DMS153 treated with DMSO at 0.1 percent for 48 hours (cell line): ENCODE measurements at regions not wholly inside any gene's neighbourhood (a gene's known extent, or its start where the extent isn't known, plus 50 kb on each side); places are given as distances from the start of the nearest gene placed in this dataset.
"Not testable (repeated sequence)": the region's sequence is repeated elsewhere in the genome, so short reads cannot be mapped to it uniquely, and the experiment has no call there.

ENCODE experiments used
- DNase-seq: peaks from one replicate; lab custom pipeline; 2025; ENCODE audit not compliant: unreplicated experiment; lab: John Stamatoyannopoulos, UW

- no peak for DNase-seq
Measured at GRCh38 chr18:41899535-41899934, 55.5 kb upstream of the PIK3C3 start.

- no peak for DNase-seq
Measured at GRCh38 chr18:41893432-41893831, 61.6 kb upstream of the PIK3C3 start.

GRCh38 chr18:41887100-41887499 is 67.9 kb upstream of the PIK3C3 start:
- no peak for DNase-seq

DNA sequence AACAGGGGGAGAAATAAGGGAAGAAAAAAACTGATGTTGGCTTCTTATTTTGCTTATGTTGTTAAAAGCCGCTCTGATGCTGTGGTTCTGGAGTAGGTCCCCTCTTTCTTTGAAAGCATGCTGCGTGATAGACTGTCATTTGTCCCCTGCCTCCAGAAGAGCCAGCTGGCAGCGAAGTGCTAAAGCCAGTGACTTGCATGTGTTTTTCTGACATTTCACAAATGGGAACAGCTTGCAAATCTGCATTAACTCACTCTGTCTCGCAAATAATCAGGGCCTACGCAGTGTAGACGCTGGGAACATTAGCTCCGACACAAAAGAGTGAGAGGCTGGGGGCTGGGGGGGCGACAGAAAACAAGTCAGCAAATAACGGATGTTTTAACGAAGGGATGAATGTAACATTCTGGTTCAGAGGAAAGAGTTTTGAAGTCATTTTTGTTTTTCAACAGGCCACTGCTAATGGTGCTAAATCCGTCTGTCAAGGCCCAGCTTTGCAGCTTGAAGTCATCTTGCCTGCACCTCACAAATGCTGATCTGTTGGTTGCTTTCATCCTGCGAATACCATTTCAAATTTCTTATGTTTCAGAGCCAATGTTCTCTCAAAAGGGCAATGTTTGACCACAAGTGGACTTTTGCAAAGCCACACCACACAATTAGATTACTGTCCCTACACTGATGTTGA is 68.8 kb upstream of the PIK3C3 start:
- DNase-seq = no peak

DNA sequence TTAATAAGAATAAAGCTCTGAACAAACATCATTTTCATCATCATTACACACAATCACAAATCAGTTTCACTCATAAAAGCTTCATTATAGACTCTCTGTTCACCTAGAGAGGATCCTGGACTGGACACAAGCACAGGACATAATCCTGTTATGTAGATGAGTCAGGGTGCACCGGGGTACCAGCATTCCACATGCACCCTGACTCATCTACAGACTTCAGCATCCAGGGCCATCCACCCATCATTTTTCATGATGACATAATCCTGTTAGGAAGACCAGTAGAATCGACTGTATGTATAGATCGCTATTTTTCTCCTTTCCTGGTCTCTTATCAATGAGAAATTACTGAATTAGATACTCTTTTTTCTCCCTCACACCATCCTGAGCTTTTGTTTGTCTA is 73.7 kb upstream of the PIK3C3 start:
- DNase-seq = no peak

DNA sequence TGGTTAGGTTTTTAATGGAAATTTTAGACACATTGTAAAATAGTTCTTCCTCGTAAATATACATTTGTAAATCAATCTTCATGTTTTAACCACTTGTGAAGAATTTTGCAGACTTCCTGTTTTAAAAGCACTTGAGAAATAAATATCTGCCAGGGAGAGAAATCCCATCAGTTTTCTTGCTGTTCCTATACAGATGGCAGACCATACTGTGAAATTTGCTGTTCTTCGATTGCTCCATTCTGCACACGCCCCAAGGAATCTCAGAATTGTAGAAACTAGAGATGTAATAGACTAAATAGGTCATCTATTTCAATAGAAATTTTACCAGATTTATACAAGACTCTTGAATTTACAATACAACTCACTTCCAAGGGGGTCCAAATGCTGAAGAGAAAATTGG is 75.8 kb upstream of the PIK3C3 start:
- no peak for DNase-seq

GRCh38 chr18:41875094-41875780 is 79.8 kb upstream of the PIK3C3 start:
- DNase-seq = no peak

DNA sequence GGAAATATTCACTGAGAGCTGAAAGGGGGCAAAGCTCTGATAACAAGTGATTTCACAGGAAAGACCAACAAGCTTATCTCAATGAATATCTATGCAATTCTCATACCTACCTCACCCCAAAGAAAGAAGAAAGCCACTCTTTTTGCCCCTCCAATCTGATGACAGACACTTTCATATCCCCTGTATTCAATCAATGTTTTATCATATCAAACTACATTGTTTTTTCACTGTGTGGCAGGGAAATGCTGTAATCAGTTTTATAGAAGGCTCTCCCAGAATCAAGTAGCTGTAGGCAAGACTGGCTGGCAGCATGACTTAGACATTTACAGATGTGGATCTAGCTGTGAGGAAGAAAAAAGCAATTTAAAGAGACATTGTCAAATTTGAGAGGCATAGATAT is 81.3 kb upstream of the PIK3C3 start:
- no peak for DNase-seq

DNA sequence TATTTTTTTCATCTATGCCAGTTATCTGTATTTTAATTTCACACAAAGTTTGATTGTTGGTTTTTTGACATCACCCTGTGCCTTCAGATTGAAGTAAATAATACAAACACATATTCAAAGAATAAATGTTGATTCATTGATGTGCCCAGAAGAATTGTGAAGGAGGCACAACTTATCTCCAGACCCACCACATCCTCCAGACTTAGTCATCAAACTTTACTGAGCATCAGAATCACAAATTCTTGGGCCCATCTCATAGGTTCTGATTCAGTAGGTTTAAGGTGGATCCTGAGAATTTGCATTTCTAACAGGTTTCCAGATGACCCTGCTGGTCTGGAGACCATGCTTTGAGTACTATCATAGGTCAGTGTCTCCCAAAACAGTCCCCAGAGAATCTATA is 82.8 kb upstream of the PIK3C3 start:
- no peak for DNase-seq

GRCh38 chr18:41871229-41872000 is 83.6 kb upstream of the PIK3C3 start:
- DNase-seq = no peak

- DNase-seq = no peak
Measured at GRCh38 chr18:41870817-41871216, 84.2 kb upstream of the PIK3C3 start.

- DNase-seq = no peak
Measured at GRCh38 chr18:41870191-41870590, 84.8 kb upstream of the PIK3C3 start.

DNA sequence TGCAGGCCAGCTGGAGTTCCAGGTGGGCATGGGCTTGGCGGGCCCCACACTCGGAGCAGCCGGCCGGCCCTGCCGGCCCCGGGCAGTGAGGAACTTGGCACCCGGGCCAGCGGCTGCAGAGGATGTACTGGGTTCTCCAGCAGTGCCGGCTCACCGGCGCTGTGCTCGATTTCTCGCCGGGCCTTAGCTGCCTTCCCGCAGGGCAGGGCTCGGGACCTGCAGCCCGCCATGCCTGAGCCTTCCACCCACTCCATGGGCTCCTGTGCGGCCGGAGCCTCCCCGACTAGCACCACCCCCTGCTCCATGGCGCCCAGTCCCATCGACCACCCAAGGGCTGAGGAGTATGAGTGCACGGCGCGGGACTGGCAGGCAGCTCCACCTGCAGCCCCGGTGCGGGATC is 89.2 kb upstream of the PIK3C3 start:
- not testable (repeated sequence) for DNase-seq

GRCh38 chr18:41864216-41864615 is 90.8 kb upstream of the PIK3C3 start:
- no peak for DNase-seq

DNA sequence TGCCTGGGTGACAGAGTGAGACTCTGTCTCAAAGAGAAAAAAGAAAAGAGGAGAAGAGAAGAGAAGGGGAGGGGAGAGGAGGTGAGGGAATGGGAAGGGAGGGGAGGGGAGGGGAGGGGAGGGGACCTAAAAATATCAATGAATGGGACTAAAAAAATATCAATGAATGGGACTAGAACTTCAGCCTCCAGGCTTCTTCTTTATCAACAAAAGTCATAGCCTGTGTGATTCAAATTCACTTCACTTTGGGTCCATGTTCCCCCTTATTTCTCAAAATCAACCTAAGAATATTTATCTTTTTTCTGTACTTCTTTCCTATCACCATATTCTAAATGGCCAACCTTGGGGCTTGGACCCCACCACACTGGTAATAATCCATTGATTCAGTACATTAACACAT is 92.1 kb upstream of the PIK3C3 start:
- no peak for DNase-seq

- no peak for DNase-seq
Measured at GRCh38 chr18:41860987-41861386, 94.0 kb upstream of the PIK3C3 start.

DNA sequence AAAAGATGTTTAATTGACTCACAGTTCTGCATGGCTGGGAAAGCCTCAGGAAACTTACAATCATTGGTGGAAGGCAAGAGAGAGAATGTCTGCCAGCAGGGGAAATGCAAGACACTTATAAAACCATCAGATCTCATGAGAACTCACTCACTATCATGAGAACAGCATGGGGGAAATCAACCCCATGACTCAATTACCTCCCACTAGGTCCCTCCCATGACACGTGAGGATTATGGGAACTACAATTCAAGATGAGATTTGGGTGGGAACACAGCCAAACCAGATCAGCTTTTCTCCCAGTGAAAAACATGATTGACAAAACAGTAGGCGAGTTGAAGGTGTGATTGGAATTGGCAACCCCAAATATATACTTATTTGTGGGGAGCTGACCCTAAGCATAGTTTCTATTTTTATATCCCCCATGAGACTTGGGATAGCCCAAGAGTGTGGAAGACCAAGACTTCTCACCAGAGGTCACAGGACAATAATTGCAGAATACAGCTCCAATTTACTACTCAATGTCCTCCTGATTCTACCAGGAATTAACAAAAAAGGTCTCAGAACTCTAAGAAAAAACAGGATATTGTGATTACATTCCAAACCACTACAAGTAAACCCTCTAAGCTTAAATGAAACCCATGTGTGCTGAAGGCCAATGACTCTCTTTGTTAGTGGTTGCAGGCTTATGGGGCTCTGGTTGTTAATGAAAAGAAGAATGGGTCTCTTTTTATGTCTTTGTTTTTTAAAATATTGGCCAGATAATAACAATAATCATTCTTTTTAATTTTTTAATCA is 96.1 kb upstream of the PIK3C3 start:
- DNase-seq = no peak

GRCh38 chr18:41853280-41853679 is 101.8 kb upstream of the PIK3C3 start:
- no peak for DNase-seq

- no peak for DNase-seq
Measured at GRCh38 chr18:41850781-41851180, 104.3 kb upstream of the PIK3C3 start.

GRCh38 chr18:41849632-41850031 is 105.4 kb upstream of the PIK3C3 start:
- no peak for DNase-seq

GRCh38 chr18:41845563-41845962 is 109.5 kb upstream of the PIK3C3 start:
- DNase-seq = no peak
